ENCODE measurements at regions not wholly inside any gene's neighbourhood (a gene's known extent, or its start where the extent isn't known, plus 50 kb on each side); places are given as distances from the start of the nearest gene placed in this dataset.
"Not testable (repeated sequence)": the region's sequence is repeated elsewhere in the genome, so short reads cannot be mapped to it uniquely, and the experiment has no call there.

DNA sequence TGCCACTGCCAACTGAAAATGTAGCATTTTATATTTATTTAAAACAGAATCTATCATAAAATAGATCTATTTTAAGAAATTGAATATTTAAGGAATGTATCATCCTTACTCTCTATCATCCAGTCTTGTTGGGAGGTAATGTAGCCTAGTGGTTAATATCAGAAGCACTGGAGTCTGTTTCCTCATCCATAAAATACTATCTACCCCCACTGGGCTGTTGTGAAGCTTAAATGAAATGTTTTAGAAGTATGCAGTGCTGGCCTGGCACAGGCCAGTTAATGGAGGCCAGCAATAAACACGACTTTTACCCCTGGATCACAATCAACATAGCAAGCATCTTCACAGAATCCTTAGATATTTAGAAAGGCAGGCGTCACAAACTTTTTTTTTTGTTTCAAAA is 188.0 kb downstream of the CAND1 start:
- no peak for DNase-seq

DNA sequence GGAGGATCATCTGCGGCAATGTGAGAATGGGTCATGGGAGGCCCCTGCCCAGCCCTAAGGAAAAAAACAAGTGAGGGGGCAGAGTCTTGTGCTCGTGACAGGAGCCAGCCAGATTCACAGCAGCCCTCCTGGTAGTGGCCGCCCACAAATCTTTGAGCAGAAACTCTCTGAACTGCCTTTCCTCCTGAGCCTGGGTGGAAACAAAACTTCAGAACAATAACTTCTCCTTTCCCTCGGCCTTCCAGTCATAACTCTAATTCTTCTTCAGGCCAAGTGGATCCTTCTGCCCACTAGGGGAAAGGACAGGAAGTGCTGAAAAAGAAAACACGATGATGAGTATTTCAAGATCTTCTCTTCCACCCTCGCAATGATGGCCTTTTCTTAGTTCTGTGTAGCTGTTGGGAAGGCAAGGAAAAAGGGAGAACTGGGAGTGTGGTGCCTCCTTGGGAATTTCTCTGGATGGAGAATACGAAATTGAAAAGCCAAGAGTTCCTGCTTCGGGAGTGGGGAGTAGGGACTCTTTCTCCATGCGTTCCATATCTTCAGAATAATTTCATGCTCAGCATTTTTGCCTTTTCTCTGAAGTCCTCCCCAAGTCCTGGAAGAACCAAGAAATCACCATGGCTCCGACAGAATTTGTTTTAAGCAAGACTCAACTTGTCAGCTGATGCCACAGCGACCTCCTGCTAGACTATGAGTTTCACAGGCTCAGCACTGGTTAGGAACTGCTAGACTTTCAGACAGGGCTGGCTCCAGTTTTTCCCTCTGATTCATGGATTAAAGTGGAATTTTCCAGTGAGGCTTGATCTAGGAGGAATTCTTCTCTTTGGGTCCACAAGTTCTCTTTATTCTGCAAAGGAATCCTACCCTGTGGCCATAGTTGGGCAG is 188.9 kb downstream of the CAND1 start:
- no peak for DNase-seq

DNA sequence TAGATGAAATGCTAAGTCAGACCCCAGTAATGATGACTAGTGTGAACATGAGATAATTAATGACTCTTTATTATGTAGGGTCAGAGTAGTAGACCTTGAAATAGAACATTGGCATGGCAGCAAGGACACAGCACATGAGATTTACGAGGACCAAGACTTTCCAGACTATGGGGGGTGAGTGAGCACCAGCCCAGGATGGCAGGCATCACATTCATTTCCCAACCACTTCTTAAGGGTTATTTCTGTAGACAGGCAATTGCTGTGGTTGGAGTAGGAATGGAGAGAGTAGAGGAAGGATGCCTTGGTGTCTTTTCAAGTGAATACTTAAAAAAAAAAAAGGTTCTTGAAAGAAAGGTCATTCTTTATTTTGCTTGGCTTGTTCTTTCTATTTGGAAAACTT is 189.4 kb upstream of the DYRK2 start:
- no peak for DNase-seq

DNA sequence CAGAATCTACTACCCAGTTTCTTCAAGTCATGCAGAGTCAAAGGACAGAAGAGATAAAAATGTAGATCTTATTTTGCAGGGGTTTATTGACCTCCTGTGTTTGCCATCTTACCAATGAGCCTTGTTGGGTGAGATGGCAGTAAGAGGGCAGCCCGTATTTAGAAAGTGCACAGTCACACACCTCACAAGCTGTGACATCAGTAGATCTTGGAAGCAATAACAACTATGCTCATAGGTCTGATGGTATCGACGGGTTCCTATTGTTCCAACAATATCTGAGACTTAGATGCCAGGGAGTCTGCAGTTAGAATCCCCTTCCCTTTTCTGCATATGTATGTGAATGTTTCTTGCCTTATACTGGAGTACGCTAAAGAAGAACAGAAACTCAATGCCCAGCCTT is 189.0 kb upstream of the DYRK2 start:
- DNase-seq: no peak

DNA sequence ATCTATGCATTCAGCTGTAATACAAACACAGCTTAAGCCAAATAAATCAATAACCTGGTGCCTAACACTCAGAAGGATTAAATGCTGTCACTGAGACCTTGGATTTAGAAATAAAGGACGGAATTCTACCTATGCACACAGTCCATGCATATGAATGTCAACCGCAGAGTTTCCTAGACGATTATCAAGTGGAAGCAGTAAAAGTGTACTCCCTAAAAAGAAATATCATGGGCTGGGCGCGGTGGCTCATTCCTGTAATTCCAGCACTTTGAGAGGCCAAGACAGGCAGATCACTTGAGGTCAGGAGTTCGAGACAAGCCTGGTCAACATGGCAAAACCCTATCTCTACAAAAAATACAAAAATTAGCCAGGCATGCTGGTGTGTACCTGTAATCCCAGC is 188.2 kb upstream of the DYRK2 start:
- DNase-seq: no peak

DNA sequence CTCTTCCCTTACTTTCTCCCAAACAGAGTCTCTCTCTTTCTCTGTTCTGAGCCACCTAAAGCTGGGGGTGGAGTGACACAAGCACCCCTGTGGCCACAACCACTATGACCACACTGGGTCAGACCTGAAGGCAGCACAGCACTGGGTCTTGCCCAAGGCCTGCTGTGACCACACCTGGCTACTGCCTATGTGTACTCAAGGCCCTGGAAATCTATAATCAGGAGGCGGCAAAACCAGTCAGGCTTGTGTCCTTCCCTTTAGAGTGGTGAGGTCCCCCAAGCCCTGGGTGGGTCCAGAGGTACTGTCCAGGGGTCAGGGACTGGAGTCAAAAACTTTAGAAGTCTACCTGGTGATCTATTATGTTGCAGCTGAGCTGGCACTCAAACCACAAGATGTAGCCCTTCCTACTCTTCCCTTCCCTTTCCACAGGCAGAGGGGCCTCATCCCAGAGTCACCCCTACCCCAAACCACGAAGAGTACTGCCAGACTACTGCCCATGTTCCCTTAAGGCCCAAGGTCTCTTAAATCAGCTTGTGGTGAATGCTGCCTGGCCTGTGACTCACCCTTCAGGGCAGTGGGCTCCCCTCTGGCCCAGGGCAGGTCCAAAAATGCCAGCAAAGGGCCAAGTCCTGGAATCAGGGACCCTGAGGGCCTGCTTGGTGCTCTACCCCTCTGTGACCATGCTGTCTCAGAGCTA is 179.8 kb upstream of the DYRK2 start:
- DNase-seq: no peak

DNA sequence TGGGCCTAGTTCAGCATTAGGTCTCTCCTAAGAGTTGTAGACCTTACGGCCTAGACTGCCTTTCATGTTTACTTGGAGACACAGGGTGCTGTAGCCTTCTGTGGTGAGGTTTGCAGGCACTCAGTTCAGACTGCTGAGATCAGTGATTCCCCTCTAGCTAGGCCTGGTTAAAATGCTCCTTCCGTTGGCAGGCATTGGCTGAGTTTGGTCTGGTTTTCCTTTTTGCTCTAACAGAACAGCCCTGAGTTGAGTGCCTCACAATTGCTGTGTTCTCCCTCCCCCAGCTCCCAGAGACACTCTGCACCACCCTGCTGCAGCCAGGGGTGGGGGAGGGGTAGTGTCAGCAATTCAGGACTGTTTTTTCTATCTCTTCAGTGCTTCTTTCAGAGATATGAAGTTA is 178.9 kb upstream of the DYRK2 start:
- DNase-seq: no peak

DNA sequence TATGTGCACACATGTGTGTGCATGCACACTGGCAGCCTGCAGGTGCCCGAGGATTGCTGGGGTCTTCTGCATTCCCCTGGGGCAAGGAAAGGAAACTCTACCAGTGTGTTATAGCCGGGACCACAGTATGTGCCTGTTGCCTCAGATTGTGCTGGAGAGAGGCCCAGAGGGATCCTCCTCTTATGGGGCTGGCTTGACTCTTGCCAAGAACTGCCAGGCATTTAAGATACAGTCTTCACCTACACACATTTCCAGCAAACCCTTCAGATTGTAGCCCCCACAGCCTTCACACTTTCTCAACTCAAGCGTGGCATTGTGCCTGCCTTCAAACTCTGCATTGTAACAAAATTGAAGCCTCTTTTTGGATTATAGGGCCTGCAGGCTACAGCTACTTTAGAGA is 176.7 kb upstream of the DYRK2 start:
- DNase-seq: no peak

DNA sequence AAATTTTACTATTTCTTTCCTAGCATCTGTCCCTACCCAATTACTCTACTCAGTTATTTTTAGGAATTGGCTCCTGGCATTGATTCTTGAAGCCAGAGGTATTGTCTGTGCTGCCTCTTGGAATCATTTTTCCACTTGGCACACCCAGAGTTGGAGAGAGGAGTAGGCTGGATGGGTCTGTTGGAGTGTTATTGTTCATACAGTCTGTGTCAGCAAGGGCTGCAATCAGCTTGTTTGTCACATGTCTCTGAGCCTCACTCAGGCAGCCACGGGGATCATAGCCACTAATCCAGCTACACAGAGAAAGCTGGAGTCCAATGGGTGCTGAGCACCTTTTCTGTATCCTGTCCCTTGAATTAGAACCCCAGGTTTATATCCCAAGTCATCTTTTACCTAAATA is 176.0 kb upstream of the DYRK2 start:
- no peak for DNase-seq

DNA sequence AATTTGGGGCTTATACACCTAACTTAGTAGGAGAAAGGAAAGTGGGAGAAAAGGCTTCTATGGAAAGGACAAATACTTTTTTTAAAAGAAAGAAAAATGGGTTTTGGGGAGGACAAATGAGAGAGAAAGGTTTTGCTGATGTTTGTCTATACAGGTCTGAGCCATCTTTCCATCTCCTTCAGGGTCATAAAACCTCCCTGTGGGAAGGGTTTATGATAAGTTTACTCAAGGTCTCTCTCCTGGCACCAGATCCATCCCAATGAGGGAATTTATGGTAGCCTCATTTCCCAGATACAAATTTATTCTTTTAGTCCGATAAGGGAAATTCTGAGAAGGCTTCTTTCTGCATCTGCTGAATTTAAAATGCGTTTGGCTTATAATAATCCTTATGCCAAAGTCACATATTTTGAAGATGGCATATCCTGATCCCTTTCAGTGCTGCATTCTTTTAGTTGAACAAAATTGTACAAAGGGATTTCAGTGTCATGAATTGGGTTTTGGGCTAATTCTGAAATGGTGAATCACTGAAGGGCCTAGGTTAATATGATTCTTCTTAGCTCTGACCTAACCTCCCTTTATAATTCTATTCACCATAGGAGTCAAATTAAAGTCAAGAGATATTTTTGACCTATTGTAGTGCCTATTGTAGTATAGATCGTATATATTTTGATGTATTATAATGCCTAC is 173.5 kb upstream of the DYRK2 start:
- DNase-seq: no peak

DNA sequence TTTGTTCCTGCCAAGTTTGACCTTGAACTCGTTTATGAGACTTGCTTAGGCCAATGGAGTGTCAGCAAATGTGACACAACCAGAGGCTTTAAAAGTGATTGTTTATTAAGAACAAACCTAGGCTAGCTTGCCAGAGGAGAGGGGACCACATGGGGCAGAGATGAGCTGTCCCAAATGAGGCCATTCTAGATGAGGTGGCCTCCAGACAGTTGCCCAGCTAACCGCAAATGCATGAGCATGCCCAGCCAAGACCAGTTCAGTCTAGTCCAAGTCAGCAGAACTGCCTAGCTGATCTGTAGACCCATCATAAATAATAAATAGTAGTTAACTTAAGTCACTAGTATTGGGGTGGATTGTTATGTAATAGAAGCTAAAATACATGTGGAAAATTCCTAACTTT is 172.8 kb upstream of the DYRK2 start:
- DNase-seq: no peak

DNA sequence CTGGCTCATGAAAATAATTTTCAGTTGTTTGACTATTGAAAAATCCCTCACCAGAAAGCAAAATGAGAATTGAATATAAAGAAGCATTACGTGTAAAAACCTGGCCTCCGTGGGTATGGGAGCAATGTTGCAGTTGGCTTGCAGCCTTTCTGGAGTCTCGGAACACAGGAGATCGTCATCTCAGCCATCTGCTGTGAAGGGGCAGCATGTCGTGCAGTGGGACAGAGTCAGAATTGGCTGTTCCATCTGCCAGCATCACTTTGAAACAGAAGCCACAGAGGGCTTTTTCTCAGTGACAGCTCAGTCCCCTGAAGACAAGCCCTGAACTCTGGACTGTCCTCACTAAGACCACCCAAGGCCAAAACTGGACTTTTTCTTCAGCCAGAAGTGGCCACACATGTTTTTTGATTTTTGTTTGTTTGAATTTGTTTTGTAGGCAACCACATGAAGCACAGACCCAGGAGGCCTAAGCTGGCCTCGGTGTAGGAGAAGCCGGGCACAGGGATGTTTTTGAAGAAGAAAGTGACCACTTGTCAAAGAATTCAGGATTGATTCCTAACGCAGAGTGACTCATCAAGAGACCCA is 170.8 kb upstream of the DYRK2 start:
- DNase-seq: no peak

DNA sequence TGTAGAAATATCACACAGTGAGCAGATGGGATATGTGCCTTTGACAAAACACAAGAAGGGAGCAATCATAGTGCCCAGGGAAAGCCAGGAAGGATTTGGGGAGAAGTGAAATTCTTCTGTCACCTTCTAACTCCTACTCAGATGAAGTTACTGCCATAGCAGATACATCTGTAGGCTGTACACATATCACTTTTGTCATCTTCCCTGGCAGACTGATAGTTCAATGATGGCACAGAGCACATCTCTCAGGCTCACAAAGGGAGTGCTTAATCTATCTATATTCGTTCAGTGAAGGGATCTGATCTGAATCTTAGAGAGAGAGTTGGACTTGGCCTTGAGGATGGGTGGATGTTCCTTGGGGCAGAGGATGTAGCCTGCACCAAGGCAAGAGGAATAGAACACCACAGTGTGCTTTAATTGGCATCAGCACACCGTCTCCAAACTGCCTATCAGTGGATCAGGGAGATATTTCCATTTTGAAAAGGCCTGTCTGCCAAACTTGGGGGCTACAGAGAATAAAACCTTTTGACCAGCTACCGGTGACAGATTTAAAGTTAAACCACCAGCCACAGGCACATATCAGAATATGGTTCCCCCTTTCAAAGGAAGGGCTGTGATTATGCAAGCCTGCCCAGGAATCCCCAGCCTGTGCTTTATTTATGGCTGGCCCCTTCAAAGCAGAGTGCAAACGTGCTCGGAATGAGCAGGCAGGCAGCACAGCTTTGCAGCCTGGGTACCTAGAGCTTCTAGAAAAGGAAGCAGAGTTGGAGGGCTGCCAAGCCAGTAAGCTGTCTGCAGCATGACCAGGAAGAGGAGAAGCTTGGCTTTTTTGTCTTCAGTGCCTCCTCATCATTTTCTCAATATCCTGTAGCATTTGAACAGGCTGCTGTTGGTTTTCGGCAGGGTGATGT is 165.5 kb upstream of the DYRK2 start:
- peak; percentile 71 for DNase-seq

DNA sequence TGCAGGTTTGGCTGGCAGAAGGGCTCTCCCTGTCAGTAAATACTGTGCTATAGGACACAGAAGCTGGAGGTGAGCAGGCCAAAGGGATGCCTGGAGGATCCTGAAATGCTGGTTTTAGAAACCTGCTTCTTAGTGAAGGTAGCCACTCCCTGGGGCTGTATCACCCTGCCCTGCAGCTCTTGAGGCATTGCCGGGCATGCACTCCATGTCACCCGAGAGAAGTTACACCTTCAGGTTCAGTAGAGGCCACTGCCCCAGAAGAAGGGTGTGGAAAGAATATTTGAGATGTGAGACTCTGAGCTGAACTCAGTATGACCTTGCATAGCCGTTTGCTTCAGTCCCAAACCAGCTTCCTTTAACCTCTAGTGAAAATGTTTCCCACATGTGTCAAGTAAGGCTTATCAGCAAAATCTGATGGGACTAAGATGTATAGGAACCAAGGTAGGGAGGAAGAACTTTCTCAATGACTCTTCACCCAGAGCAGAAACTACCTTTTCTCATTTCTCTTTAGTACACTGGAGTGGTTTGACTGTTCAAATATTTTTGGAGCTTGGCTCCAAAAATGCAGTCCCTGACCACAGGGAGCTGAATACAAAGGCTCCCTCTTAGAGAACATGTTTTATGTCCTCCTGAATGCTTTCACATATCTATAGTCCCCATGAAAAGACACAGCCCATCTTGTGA is 164.5 kb upstream of the DYRK2 start:
- DNase-seq: no peak

DNA sequence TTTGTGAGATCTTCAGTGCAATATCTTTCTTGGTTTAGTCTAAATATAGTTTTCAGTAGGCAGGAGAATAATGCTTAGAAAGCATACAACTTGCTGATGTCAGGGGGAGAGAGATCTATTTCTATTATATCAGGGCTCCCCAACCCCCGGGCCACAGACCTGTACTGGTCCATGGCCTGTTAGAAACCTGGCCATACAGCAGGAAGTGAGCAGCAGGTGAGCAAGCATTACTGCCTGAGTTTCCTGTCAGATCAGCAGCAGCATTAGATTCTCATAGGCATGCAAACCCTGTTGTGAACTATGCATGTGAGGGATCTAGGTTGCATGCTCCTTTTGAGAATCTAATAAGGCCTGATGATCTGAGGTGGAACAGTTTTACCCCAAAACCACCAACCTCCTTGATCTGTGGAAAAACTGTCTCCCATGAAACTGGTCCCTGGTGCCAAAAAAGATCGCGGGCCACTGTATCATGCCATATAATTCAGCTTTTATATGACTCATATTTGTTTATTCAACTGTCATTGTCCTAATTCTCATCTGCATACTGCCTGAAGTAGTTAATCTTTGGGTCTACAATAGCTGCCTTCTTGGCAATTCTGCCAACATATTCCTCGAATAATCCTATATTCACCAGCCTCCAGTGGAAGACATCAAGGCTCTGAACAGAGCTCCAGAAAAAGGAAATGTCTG is 163.6 kb upstream of the DYRK2 start:
- DNase-seq: no peak

DNA sequence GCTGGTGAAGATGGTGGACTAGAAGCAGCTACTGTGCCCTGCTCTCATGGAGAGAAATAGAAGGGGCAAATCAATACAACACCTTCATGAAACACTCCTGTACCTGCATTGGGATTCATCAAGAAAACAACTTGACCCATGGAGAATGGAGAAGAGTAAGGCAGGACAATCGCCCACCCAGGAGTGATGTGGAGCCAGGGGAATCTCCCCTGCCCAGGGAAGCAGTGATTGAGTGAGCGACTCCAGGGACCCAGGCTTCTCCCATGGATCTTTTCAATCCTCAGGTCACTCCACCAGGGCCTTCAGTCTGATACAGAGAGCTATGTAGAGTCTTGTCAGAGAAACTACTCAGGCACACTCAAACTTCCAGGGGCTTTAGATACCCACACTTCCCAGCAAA is 161.9 kb upstream of the DYRK2 start:
- DNase-seq: no peak

DNA sequence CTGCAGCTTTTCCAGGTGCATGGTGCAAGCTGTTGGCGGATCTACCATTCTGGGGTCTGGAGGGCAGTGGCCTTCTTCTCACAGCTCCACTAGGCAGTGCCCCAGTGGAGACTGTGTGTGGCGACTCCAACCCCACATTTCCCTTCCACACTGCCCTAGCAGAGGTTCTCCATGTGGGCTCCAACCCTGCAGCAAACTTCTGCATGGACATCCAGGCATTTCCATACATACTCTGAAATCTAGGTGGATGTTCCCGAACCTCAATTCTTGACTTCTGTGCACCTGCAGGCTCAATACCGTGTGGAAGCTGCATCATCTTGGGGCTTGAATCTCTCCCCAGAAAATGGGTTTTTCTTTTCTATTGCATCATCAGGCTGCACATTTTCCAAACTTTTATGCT is 160.2 kb upstream of the DYRK2 start:
- not testable (repeated sequence) for DNase-seq

DNA sequence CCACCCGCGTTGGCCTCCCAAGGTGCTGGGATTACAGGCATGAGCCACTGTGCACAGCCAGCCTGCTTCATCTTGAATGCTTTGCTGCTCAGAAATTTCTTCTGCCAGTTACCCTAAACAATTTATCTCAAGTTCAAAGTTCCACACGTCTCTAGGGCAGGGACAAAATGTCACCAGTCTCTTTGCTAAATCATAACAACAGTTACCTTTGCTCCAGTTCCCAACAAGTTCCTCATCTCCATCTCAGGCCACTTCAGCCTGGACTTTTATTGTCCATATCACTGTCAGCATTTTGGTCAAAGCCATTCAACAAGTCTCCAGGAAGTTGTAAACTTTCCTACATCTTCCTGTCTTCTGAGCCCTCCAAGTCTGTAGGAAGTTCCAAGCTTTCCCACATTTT is 159.5 kb upstream of the DYRK2 start:
- no peak for DNase-seq

DNA sequence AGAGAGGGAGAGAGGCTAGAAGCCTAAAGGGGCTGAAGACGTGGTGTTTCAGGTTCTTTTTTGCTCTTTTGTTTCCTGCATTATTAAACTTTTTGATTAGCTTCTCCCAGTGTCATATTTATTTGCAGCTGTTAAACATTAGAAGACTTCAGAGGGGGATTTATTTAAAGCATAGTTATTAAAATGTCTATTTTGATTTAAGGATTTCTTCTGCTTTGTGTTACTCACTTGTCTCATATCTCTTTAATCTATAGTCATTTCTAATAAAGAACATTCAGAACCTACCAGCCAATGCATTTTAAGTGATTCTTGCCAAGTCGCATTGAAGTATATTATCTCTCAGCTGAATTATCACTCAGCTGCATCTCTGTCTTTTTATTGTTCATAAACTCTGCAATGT is 152.0 kb upstream of the DYRK2 start:
- DNase-seq: no peak

DNA sequence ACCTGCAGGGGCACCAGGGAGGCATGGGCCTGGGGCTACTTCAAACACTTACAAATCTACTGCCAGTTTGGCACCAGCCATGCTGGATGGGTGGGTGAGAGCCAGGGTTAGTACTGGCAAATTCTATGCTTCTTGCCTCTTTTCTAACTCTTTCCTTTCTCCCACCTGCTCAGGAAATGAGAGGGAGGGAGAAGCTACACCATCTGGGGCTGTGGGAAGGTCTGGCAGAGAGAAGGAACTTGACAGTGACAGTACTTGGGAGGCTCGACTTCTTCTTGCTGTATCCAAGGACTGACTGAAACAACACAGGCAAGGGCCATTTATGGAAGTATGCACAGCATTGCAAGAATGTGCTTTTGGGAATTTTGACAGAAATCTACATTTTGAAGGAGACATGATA is 149.6 kb upstream of the DYRK2 start:
- DNase-seq: no peak

DNA sequence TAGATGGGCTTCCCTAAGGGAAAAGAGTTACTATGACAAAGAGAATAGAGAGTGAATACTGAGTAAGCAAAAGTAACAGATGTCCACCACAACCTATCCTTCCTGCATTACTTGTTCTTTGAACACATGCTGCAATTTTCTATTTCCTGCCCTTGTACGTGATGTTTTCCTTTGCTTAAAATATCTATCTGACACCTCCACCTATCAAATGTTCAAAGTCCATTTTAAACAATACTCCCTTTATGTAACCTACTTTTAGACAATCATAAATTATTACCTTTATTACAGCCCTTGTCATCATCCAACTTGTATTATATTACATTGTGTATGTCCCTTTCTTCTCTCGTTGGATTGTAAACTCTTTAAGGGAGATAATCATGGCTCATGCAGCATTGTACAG is 147.2 kb upstream of the DYRK2 start:
- no peak for DNase-seq
